ENCODE measurements at regions not wholly inside any gene's neighbourhood (a gene's known extent, or its start where the extent isn't known, plus 50 kb on each side); places are given as distances from the start of the nearest gene placed in this dataset.
"Not testable (repeated sequence)": the region's sequence is repeated elsewhere in the genome, so short reads cannot be mapped to it uniquely, and the experiment has no call there.

- H3K4me2 ChIP-seq (ENCODE audit: insufficient read depth, low read length) = no peak overlapping the region
- ChIA-PET POLR2A (no interaction called here), CTCF (interaction anchor here (0.8 to 1.2 kb wide), 2 partner anchors 19 to 994 kb away, joined by 3 read pairs; no protein-coding TSS in a partner anchor)
- intact Hi-C loops (cut with micrococcal nuclease) (no loop called here), dilution Hi-C loops (cut with MboI; ENCODE audit: extremely low pct_ligation_motif_present, low sequenced_read_pairs) (no loop called here)
- no peaks in the 10 kb centered on the region for H3K79me2 ChIP-seq (ENCODE audit: control insufficient read depth, insufficient read depth, low read length)
- no peak overlapping the region for H3K27ac ChIP-seq (ENCODE audit: insufficient read depth, low read depth, low read length)
- no peaks in the 10 kb centered on the region for H3K9me1 ChIP-seq (replicated peaks; ENCODE audit: control insufficient read depth, extremely low read depth, insufficient read depth, low read length)
- H3K9ac ChIP-seq (replicated peaks; ENCODE audit: extremely low read depth, insufficient read depth, low read length) = no peak overlapping the region
- DNase-seq (ENCODE audit: low read depth, low spot score) (no peak), FAIRE-seq (no peak)
- no peak overlapping the region for H2AFZ ChIP-seq (ENCODE audit: low read depth, low read length)
- no peak overlapping the region for H3K4me3 ChIP-seq (replicated peaks in 1 of 3; ENCODE audit: insufficient read depth in 1 of 3, low read depth in 1 of 3, low read length in 3 of 3)
- H4K20me1 ChIP-seq (replicated peaks; ENCODE audit: control insufficient read depth, extremely low read depth, insufficient read depth, low read length) = no peaks in the 10 kb centered on the region
- no peaks in the 10 kb centered on the region for H3K27me3 ChIP-seq (ENCODE audit: control insufficient read depth in 2 of 2, insufficient read depth in 2 of 2, low read length in 2 of 2)
- no peaks in the 10 kb centered on the region for H3K9me3 ChIP-seq (replicated peaks; ENCODE audit: control insufficient read depth, insufficient read depth, low read length)
- H3K4me1 ChIP-seq (ENCODE audit: control insufficient read depth, extremely low read depth, insufficient read depth, low read length) = no peaks in the 10 kb centered on the region
- no TSS peak for BruUV-seq (replicated peaks)
- TF ChIP-seq MAX (IDR thresholded peaks at IDR 0.05; ENCODE audit: insufficient read depth, insufficient read length) (no peak), FOS (IDR thresholded peaks at IDR 0.05; ENCODE audit: borderline replicate concordance, insufficient read depth, low read length) (no peak), POLR2A (IDR thresholded peaks at IDR 0.05; ENCODE audit: low read depth, low read length) (no peak), GATA2 (IDR thresholded peaks at IDR 0.05; ENCODE audit: insufficient read depth, insufficient read length, low read depth, low read length) (no peak), JUN (IDR thresholded peaks at IDR 0.05; ENCODE audit: borderline replicate concordance, insufficient read depth, insufficient read length, low read depth) (no peak)
- H3K36me3 ChIP-seq (ENCODE audit: control insufficient read depth in 2 of 2, extremely low read depth in 1 of 2, insufficient read depth in 2 of 2, low read length in 2 of 2) = no peaks in the 10 kb centered on the region
Measured at GRCh38 chr4:30122711-30123110, 597.5 kb upstream of the PCDH7 start.

GRCh38 chr4:30124621-30125020 is 595.5 kb upstream of the PCDH7 start:
- CTCF ChIA-PET; H3K4me3 ChIP-seq (replicated peaks in 1 of 3; ENCODE audit: insufficient read depth in 1 of 3, low read depth in 1 of 3, low read length in 3 of 3); H3K9me3 ChIP-seq (replicated peaks; ENCODE audit: control insufficient read depth, insufficient read depth, low read length); intact Hi-C loops (cut with micrococcal nuclease); DNase-seq (ENCODE audit: low read depth, low spot score); H3K36me3 ChIP-seq (ENCODE audit: control insufficient read depth in 2 of 2, extremely low read depth in 1 of 2, insufficient read depth in 2 of 2, low read length in 2 of 2); H3K27ac ChIP-seq (ENCODE audit: insufficient read depth, low read depth, low read length); H4K20me1 ChIP-seq (replicated peaks; ENCODE audit: control insufficient read depth, extremely low read depth, insufficient read depth, low read length); H3K9me1 ChIP-seq (replicated peaks; ENCODE audit: control insufficient read depth, extremely low read depth, insufficient read depth, low read length); H3K4me1 ChIP-seq (ENCODE audit: control insufficient read depth, extremely low read depth, insufficient read depth, low read length); H3K79me2 ChIP-seq (ENCODE audit: control insufficient read depth, insufficient read depth, low read length); POLR2A ChIA-PET; BruUV-seq (replicated peaks); H3K27me3 ChIP-seq (ENCODE audit: control insufficient read depth in 2 of 2, insufficient read depth in 2 of 2, low read length in 2 of 2); H3K4me2 ChIP-seq (ENCODE audit: insufficient read depth, low read length); FAIRE-seq; H2AFZ ChIP-seq (ENCODE audit: low read depth, low read length); dilution Hi-C loops (cut with MboI; ENCODE audit: extremely low pct_ligation_motif_present, low sequenced_read_pairs); H3K9ac ChIP-seq (replicated peaks; ENCODE audit: extremely low read depth, insufficient read depth, low read length): not testable (repeated sequence)

All from endothelial cell of umbilical vein (primary cell).